ENCODE measurements at regions not wholly inside any gene's neighbourhood (a gene's known extent, or its start where the extent isn't known, plus 50 kb on each side); places are given as distances from the start of the nearest gene placed in this dataset.
"Not testable (repeated sequence)": the region's sequence is repeated elsewhere in the genome, so short reads cannot be mapped to it uniquely, and the experiment has no call there.

GRCh38 chr6:78523622-78524021, 343.7 kb upstream of the IRAK1BP1 start:
- no peak for DNase-seq
- no peaks in the 10 kb centered on the region for H3K4me1 ChIP-seq (ENCODE audit: control insufficient read depth, insufficient read depth, low read length)
- no peaks in the 10 kb centered on the region for H3K36me3 ChIP-seq (ENCODE audit: control insufficient read depth, insufficient read depth, low read length)
- no peaks in the 10 kb centered on the region for H3K27me3 ChIP-seq (ENCODE audit: control insufficient read depth, insufficient read depth, low read length)
- H3K27ac ChIP-seq (ENCODE audit: low read length) = no peak overlapping the region
- H3K9me3 ChIP-seq (replicated peaks; ENCODE audit: control insufficient read depth, low read depth, low read length) = peaks cover 3% of the 10 kb centered on the region
- H3K4me3 ChIP-seq (ENCODE audit: low read length) = no peak overlapping the region

- no peaks in the 10 kb centered on the region for H3K27me3 ChIP-seq (ENCODE audit: control insufficient read depth, insufficient read depth, low read length)
- H3K4me3 ChIP-seq (ENCODE audit: low read length) = no peak overlapping the region
- H3K4me1 ChIP-seq (ENCODE audit: control insufficient read depth, insufficient read depth, low read length) = no peaks in the 10 kb centered on the region
- H3K27ac ChIP-seq (ENCODE audit: low read length) = no peak overlapping the region
- WGBS (ENCODE audit: insufficient coverage) = 33% methylated on average over 1 of the region's 2 CpGs
- H3K36me3 ChIP-seq (ENCODE audit: control insufficient read depth, insufficient read depth, low read length) = no peaks in the 10 kb centered on the region
- H3K9me3 ChIP-seq (replicated peaks; ENCODE audit: control insufficient read depth, low read depth, low read length) = peaks cover 3% of the 10 kb centered on the region
- no peak for DNase-seq
Observed at GRCh38 chr6:78525976-78526375, 341.4 kb upstream of the IRAK1BP1 start.

GRCh38 chr6:78526432-78526831, 340.9 kb upstream of the IRAK1BP1 start:
- no peaks in the 10 kb centered on the region for H3K4me1 ChIP-seq (ENCODE audit: control insufficient read depth, insufficient read depth, low read length)

GRCh38 chr6:78528926-78529325, 338.4 kb upstream of the IRAK1BP1 start:
- no peaks in the 10 kb centered on the region for H3K27me3 ChIP-seq (ENCODE audit: control insufficient read depth, insufficient read depth, low read length)
- WGBS (ENCODE audit: insufficient coverage) = no CpG with 5 or more reads among the region's 3 CpGs
- no peak overlapping the region for H3K27ac ChIP-seq (ENCODE audit: low read length)
- H3K4me3 ChIP-seq (ENCODE audit: low read length) = no peak overlapping the region
- no peak for DNase-seq
- no peaks in the 10 kb centered on the region for H3K36me3 ChIP-seq (ENCODE audit: control insufficient read depth, insufficient read depth, low read length)
- no peaks in the 10 kb centered on the region for H3K9me3 ChIP-seq (replicated peaks; ENCODE audit: control insufficient read depth, low read depth, low read length)
- no peaks in the 10 kb centered on the region for H3K4me1 ChIP-seq (ENCODE audit: control insufficient read depth, insufficient read depth, low read length)

More at GRCh38 chr6:78526432-78526831, 340.9 kb upstream of the IRAK1BP1 start:
- DNase-seq = no peak
- H3K27me3 ChIP-seq (ENCODE audit: control insufficient read depth, insufficient read depth, low read length) = no peaks in the 10 kb centered on the region
- H3K36me3 ChIP-seq (ENCODE audit: control insufficient read depth, insufficient read depth, low read length) = no peaks in the 10 kb centered on the region
- H3K9me3 ChIP-seq (replicated peaks; ENCODE audit: control insufficient read depth, low read depth, low read length) = peaks cover 3% of the 10 kb centered on the region
- H3K4me3 ChIP-seq (ENCODE audit: low read length) = no peak overlapping the region
- 94% methylated on average over 3 of the region's 3 CpGs for WGBS (ENCODE audit: insufficient coverage)
- no peak overlapping the region for H3K27ac ChIP-seq (ENCODE audit: low read length)

- H3K4me3 ChIP-seq (ENCODE audit: low read length) = no peak overlapping the region
- WGBS (ENCODE audit: insufficient coverage) = 22% methylated on average over 2 of the region's 3 CpGs
- no peak for DNase-seq
- H3K9me3 ChIP-seq (replicated peaks; ENCODE audit: control insufficient read depth, low read depth, low read length) = no peaks in the 10 kb centered on the region
- no peaks in the 10 kb centered on the region for H3K36me3 ChIP-seq (ENCODE audit: control insufficient read depth, insufficient read depth, low read length)
- no peak overlapping the region for H3K27ac ChIP-seq (ENCODE audit: low read length)
- no peaks in the 10 kb centered on the region for H3K4me1 ChIP-seq (ENCODE audit: control insufficient read depth, insufficient read depth, low read length)
- no peaks in the 10 kb centered on the region for H3K27me3 ChIP-seq (ENCODE audit: control insufficient read depth, insufficient read depth, low read length)
Observed at GRCh38 chr6:78530208-78530607, 337.1 kb upstream of the IRAK1BP1 start.

GRCh38 chr6:78533426-78533825, 333.9 kb upstream of the IRAK1BP1 start:
- H3K4me1 ChIP-seq (ENCODE audit: control insufficient read depth, insufficient read depth, low read length) = no peaks in the 10 kb centered on the region
- no peaks in the 10 kb centered on the region for H3K9me3 ChIP-seq (replicated peaks; ENCODE audit: control insufficient read depth, low read depth, low read length)
- no peaks in the 10 kb centered on the region for H3K27me3 ChIP-seq (ENCODE audit: control insufficient read depth, insufficient read depth, low read length)
- no peaks in the 10 kb centered on the region for H3K36me3 ChIP-seq (ENCODE audit: control insufficient read depth, insufficient read depth, low read length)
- H3K27ac ChIP-seq (ENCODE audit: low read length) = no peak overlapping the region
- no peak for DNase-seq
- WGBS (ENCODE audit: insufficient coverage) = no CpG with 5 or more reads among the region's 3 CpGs
- no peak overlapping the region for H3K4me3 ChIP-seq (ENCODE audit: low read length)

- no peak for DNase-seq
- H3K36me3 ChIP-seq (ENCODE audit: control insufficient read depth, insufficient read depth, low read length) = no peaks in the 10 kb centered on the region
- H3K9me3 ChIP-seq (replicated peaks; ENCODE audit: control insufficient read depth, low read depth, low read length) = no peaks in the 10 kb centered on the region
- H3K4me3 ChIP-seq (ENCODE audit: low read length) = no peak overlapping the region
- no peaks in the 10 kb centered on the region for H3K4me1 ChIP-seq (ENCODE audit: control insufficient read depth, insufficient read depth, low read length)
- H3K27me3 ChIP-seq (ENCODE audit: control insufficient read depth, insufficient read depth, low read length) = no peaks in the 10 kb centered on the region
- H3K27ac ChIP-seq (ENCODE audit: low read length) = no peak overlapping the region
Observed at GRCh38 chr6:78533876-78534275, 333.5 kb upstream of the IRAK1BP1 start.

- H3K36me3 ChIP-seq (ENCODE audit: control insufficient read depth, insufficient read depth, low read length) = no peaks in the 10 kb centered on the region
- H3K9me3 ChIP-seq (replicated peaks; ENCODE audit: control insufficient read depth, low read depth, low read length) = no peaks in the 10 kb centered on the region
- no peak overlapping the region for H3K27ac ChIP-seq (ENCODE audit: low read length)
- H3K4me1 ChIP-seq (ENCODE audit: control insufficient read depth, insufficient read depth, low read length) = no peaks in the 10 kb centered on the region
- H3K4me3 ChIP-seq (ENCODE audit: low read length) = no peak overlapping the region
- no peak for DNase-seq
- no peaks in the 10 kb centered on the region for H3K27me3 ChIP-seq (ENCODE audit: control insufficient read depth, insufficient read depth, low read length)
- WGBS (ENCODE audit: insufficient coverage) = no CpG with 5 or more reads among the region's 2 CpGs
Observed at GRCh38 chr6:78538002-78538401, 329.3 kb upstream of the IRAK1BP1 start.

- not testable (repeated sequence) for H3K9me3 ChIP-seq (replicated peaks; ENCODE audit: control insufficient read depth, low read depth, low read length); H3K4me1 ChIP-seq (ENCODE audit: control insufficient read depth, insufficient read depth, low read length); H3K36me3 ChIP-seq (ENCODE audit: control insufficient read depth, insufficient read depth, low read length); H3K27ac ChIP-seq (ENCODE audit: low read length); H3K27me3 ChIP-seq (ENCODE audit: control insufficient read depth, insufficient read depth, low read length); H3K4me3 ChIP-seq (ENCODE audit: low read length); DNase-seq
- WGBS (ENCODE audit: insufficient coverage) = no CpG with 5 or more reads among the region's 3 CpGs
Observed at GRCh38 chr6:78547636-78548035, 319.7 kb upstream of the IRAK1BP1 start.

- Histone ChIP-seq H3K4me1 (ENCODE audit: control insufficient read depth, insufficient read depth, low read length) (no peaks in the 10 kb centered on the region), H3K4me3 (ENCODE audit: low read length) (no peak overlapping the region), H3K36me3 (ENCODE audit: control insufficient read depth, insufficient read depth, low read length) (no peaks in the 10 kb centered on the region), H3K27me3 (ENCODE audit: control insufficient read depth, insufficient read depth, low read length) (no peaks in the 10 kb centered on the region), H3K27ac (ENCODE audit: low read length) (no peak overlapping the region), H3K9me3 (replicated peaks; ENCODE audit: control insufficient read depth, low read depth, low read length) (peaks cover 12% of the 10 kb centered on the region)
- WGBS (ENCODE audit: insufficient coverage) = no CpG with 5 or more reads among the region's 2 CpGs
- DNase-seq = no peak
Observed at GRCh38 chr6:78551361-78551760, 316.0 kb upstream of the IRAK1BP1 start.

GRCh38 chr6:78552435-78552834, 314.9 kb upstream of the IRAK1BP1 start:
- no peak overlapping the region for H3K4me3 ChIP-seq (ENCODE audit: low read length)
- H3K36me3 ChIP-seq (ENCODE audit: control insufficient read depth, insufficient read depth, low read length) = no peaks in the 10 kb centered on the region
- peaks cover 15% of the 10 kb centered on the region for H3K9me3 ChIP-seq (replicated peaks; ENCODE audit: control insufficient read depth, low read depth, low read length)
- no peaks in the 10 kb centered on the region for H3K27me3 ChIP-seq (ENCODE audit: control insufficient read depth, insufficient read depth, low read length)
- WGBS (ENCODE audit: insufficient coverage) = no CpG with 5 or more reads among the region's 3 CpGs
- H3K4me1 ChIP-seq (ENCODE audit: control insufficient read depth, insufficient read depth, low read length) = no peaks in the 10 kb centered on the region
- DNase-seq = no peak
- H3K27ac ChIP-seq (ENCODE audit: low read length) = no peak overlapping the region
